PC-3 (cell line): ENCODE measurements at regions not wholly inside any gene's neighbourhood (a gene's known extent, or its start where the extent isn't known, plus 50 kb on each side); places are given as distances from the start of the nearest gene placed in this dataset.

ENCODE experiments used
- ATAC-seq: fragments of 200-7000 bp; cut with Tn5 transposase; 2 replicates; pipeline ENCODE4 v1.9.1; 2020; ENCODE audit warnings: mild to moderate bottlenecking, moderate library complexity
- BruUV-seq: library from RNA; stranded (reverse); fragments of 400-500 nt; replicated peaks from 2 replicates; lab custom pipeline; 2021; lab: Mats Ljungman, UMichigan
- CTCF ChIA-PET: fragments of 300-600 bp; sonication (Branson Sonifier 250); formaldehyde crosslinking; loops from one replicate; lab custom pipeline; 2022; ENCODE audit warnings: antibody characterized with exemption; lab: Charles Lee
- POLR2A ChIA-PET: fragments of 300-600 bp; sonication (Branson Sonifier 250); formaldehyde crosslinking; loops from one replicate; lab custom pipeline; 2022; ENCODE audit warnings: antibody characterized with exemption; ENCODE audit not compliant: unreplicated experiment; lab: Charles Lee
- DNase-seq: peaks from one replicate; pipeline ENCODE4 v3.0.0-alpha.2; 2015
- H2AFZ ChIP-seq: fragments of 300-600 bp; sonication (generic); 2 replicates; pipeline ENCODE4 v1.6.0; 2016; ENCODE audit warnings: antibody characterized with exemption, low read length
- H3F3A ChIP-seq: fragments of 300-600 bp; sonication (generic); one replicate; pipeline ENCODE4 v1.6.0; 2017; ENCODE audit warnings: antibody characterized with exemption, low read length, control low read depth, mild to moderate bottlenecking; ENCODE audit not compliant: unreplicated experiment
- H3K27ac ChIP-seq: fragments of 300-600 bp; sonication (generic); 2 replicates; pipeline ENCODE4 v1.5.1; 2016; ENCODE audit warnings: mild to moderate bottlenecking, low read length
- H3K27me3 ChIP-seq: fragments of 300-600 bp; sonication (generic); 2 replicates; pipeline ENCODE4 v1.6.1; 2016; ENCODE audit warnings: low read length, mixed read lengths
- H3K36me3 ChIP-seq: fragments of 300-600 bp; sonication (generic); 2 replicates; pipeline ENCODE4 v1.6.1; 2016; ENCODE audit warnings: low read depth, mixed run types, low read length, mixed read lengths
- H3K4me1 ChIP-seq: fragments of 300-600 bp; sonication (generic); 2 replicates; pipeline ENCODE4 v1.5.1; 2016; ENCODE audit warnings: low read length; ENCODE audit not compliant: insufficient read depth
- H3K4me2 ChIP-seq: fragments of 300-600 bp; sonication (generic); 2 replicates; pipeline ENCODE4 v1.6.0; 2016; ENCODE audit warnings: low read length
- H3K4me3 ChIP-seq: fragments of 300-600 bp; sonication (generic); 2 replicates; pipeline ENCODE4 v1.5.1; 2016; ENCODE audit warnings: mild to moderate bottlenecking, low read length, mixed read lengths
- H3K79me2 ChIP-seq: fragments of 300-600 bp; sonication (generic); 2 replicates; pipeline ENCODE4 v1.6.1; 2017; ENCODE audit warnings: low read length, mixed read lengths
- H3K9ac ChIP-seq: fragments of 300-600 bp; sonication (generic); 2 replicates; pipeline ENCODE4 v1.6.0; 2016; ENCODE audit warnings: mild to moderate bottlenecking, low read length
- H3K9me2 ChIP-seq: fragments of 300-600 bp; sonication (generic); replicated peaks from 2 replicates; pipeline ENCODE4 v1.6.1; 2016; ENCODE audit warnings: mixed run types, low read length, mixed read lengths
- H3K9me3 ChIP-seq: fragments of 300-600 bp; sonication (generic); 2 replicates; pipeline ENCODE4 v1.6.1; 2016; ENCODE audit warnings: low read length, mixed read lengths
- H4K20me1 ChIP-seq: fragments of 300-600 bp; sonication (generic); 2 replicates; pipeline ENCODE4 v1.6.1; 2016; ENCODE audit warnings: low read length, mixed read lengths
- CTCF ChIP-seq: fragments of 300-600 bp; sonication (generic); conservative IDR thresholded peaks from 2 replicates; pipeline ENCODE4 v1.5.1; 2017; ENCODE audit warnings: antibody characterized with exemption, low read depth, mild to moderate bottlenecking, low read length
- EZH2 ChIP-seq: fragments of 300-600 bp; sonication (generic); IDR thresholded peaks from one replicate; pipeline ENCODE4 v1.6.1; 2017; ENCODE audit warnings: antibody characterized with exemption, mild to moderate bottlenecking, low read length; ENCODE audit not compliant: unreplicated experiment
- EZH2phosphoT487 ChIP-seq: fragments of 300-600 bp; sonication (generic); IDR thresholded peaks from 2 replicates; pipeline ENCODE4 v1.6.1; 2018; ENCODE audit warnings: mild to moderate bottlenecking, antibody characterized with exemption, low read length, borderline replicate concordance
- intact Hi-C: fragments of 100-400 bp; cut with micrococcal nuclease; formaldehyde crosslinking; loops from 2 replicates; pipeline ENCODE4 v1.9.0; 2023

GRCh38 chr4:161002386-161002785 is 1161.4 kb downstream of the FSTL5 start:
- TF ChIP-seq EZH2phosphoT487, result no peak
- TF ChIP-seq EZH2, result no peak
- TF ChIP-seq CTCF, result no peak
- CTCF ChIA-PET, result no interaction called here

DNA sequence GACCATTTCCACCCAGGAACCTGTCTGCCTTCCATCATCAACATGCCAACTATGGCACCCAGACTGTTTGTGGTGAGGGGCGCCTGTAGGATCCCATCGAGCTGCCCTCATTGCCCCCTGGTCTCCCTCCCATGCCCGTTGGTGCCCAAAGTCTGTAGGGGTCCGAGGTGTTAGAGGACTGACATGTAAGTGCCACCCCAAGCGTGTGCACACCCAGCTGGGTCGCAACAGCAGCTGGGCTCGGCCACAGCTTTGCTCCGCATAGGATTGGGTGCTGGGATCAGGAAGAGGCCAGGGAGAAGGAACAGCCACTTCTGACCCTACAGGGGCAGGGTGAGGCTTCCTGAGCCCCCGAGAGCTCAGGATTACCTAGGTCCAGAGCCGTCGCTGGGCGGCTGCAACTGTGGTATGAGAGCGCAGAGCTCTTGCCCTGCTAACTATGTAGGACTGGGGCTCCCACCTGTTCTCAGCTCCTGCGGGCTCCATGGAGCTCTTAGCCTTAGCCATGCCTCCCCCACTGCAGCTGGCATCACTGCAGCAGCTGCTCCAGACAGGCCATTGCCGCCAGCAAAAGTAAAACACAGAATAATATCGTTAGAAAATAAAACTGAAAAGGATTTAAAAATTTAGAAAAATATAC is 1160.3 kb downstream of the FSTL5 start:
- no peaks in the 10 kb centered on the region for H3F3A ChIP-seq
- H3K4me2 ChIP-seq, result no peak overlapping the region
- H3K4me3 ChIP-seq, result no peak overlapping the region
- BruUV-seq, result no TSS peak
- ChIA-PET CTCF (no interaction called here), POLR2A (no interaction called here)
- TF ChIP-seq EZH2 (no peak), EZH2phosphoT487 (no peak), CTCF (no peak)
- H3K27me3 ChIP-seq, result no peaks in the 10 kb centered on the region
- no peaks in the 10 kb centered on the region for H4K20me1 ChIP-seq
- H3K4me1 ChIP-seq, result no peaks in the 10 kb centered on the region
- intact Hi-C loops, result no loop called here
- H3K27ac ChIP-seq, result no peak overlapping the region
- H3K9ac ChIP-seq, result no peak overlapping the region
- H3K79me2 ChIP-seq, result no peaks in the 10 kb centered on the region
- H3K9me2 ChIP-seq, result no peaks in the 10 kb centered on the region
- no peaks in the 10 kb centered on the region for H3K36me3 ChIP-seq
- DNase-seq (no peak), ATAC-seq (no peak)
- no peaks in the 10 kb centered on the region for H3K9me3 ChIP-seq
- no peak overlapping the region for H2AFZ ChIP-seq

More at GRCh38 chr4:161002386-161002785, 1161.4 kb downstream of the FSTL5 start:
- intact Hi-C loops, result no loop called here
- no peaks in the 10 kb centered on the region for H4K20me1 ChIP-seq
- no peaks in the 10 kb centered on the region for H3K36me3 ChIP-seq
- no peaks in the 10 kb centered on the region for H3F3A ChIP-seq
- no peaks in the 10 kb centered on the region for H3K9me2 ChIP-seq
- no peak overlapping the region for H3K27ac ChIP-seq
- H2AFZ ChIP-seq, result no peak overlapping the region
- no peaks in the 10 kb centered on the region for H3K79me2 ChIP-seq
- no peak overlapping the region for H3K4me3 ChIP-seq
- DNase-seq (no peak), ATAC-seq (no peak)
- H3K27me3 ChIP-seq, result no peaks in the 10 kb centered on the region
- POLR2A ChIA-PET, result no interaction called here
- no peak overlapping the region for H3K9ac ChIP-seq
- no peaks in the 10 kb centered on the region for H3K4me1 ChIP-seq
- BruUV-seq, result no TSS peak
- no peaks in the 10 kb centered on the region for H3K9me3 ChIP-seq
- no peak overlapping the region for H3K4me2 ChIP-seq

DNA sequence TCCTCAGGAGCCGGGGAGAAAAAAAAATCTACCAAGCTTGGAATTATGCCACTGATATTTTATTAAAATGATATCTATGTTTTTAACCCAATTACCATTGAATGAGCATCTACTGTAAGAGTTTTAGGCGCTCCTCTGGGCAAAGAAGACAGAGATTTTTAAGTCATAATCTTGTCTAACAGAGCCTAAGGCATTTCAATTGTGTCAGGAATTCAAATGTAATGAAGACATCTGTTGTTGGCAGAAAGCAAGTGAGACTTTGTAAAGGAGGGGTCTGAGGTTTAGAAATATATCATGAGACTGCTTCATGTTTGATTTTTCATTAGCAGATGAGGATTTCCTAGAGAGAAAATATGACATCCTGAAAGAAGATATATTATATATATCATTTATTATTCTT is 1158.1 kb downstream of the FSTL5 start:
- ChIA-PET CTCF (no interaction called here), POLR2A (interaction anchor here (0.7 kb wide), 1 partner anchor 1499 kb away, joined by 3 read pairs; no protein-coding TSS in a partner anchor)
- DNase-seq, result no peak
- Histone ChIP-seq H3K4me1 (no peaks in the 10 kb centered on the region), H3K4me3 (no peak overlapping the region), H3K79me2 (no peaks in the 10 kb centered on the region), H3K4me2 (no peak overlapping the region), H3K27me3 (no peaks in the 10 kb centered on the region), H3K9me2 (no peaks in the 10 kb centered on the region), H3K27ac (no peak overlapping the region), H3F3A (no peaks in the 10 kb centered on the region), H2AFZ (no peak overlapping the region), H3K36me3 (no peaks in the 10 kb centered on the region), H3K9me3 (no peaks in the 10 kb centered on the region), H3K9ac (no peak overlapping the region), H4K20me1 (no peaks in the 10 kb centered on the region)
- no peak for TF ChIP-seq EZH2phosphoT487
- TF ChIP-seq EZH2, result no peak
- no peak for TF ChIP-seq CTCF
- no TSS peak for BruUV-seq
- intact Hi-C loops, result no loop called here
- no peak for ATAC-seq
